ENCODE measurements at regions not wholly inside any gene's neighbourhood (a gene's known extent, or its start where the extent isn't known, plus 50 kb on each side); places are given as distances from the start of the nearest gene placed in this dataset.
"Not testable (repeated sequence)": the region's sequence is repeated elsewhere in the genome, so short reads cannot be mapped to it uniquely, and the experiment has no call there.

GRCh38 chrX:4547213-4547836 lies 833.9 kb upstream of the PRKX start:
- DNase-seq (ENCODE audit: low read depth) = peak; percentile 5

DNA sequence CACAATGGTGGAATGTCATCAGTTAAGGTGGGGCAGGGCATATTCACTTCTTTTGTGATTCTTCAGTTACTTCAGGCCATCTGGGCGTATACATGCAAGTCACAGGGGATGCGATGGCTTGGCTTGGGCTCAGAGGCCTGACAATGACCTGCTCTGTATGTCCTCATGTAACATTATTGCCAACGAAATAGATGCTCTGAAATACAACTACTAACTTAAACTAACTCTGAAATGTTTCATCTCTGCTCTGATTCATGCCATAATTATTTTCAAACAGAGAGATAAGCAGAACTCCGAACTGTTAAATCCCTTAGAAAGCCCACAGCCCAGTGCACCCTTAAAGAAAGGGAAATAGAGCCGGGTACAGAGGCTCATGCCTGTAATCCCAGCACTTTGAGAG lies 832.7 kb upstream of the PRKX start:
- not testable (repeated sequence) for DNase-seq (ENCODE audit: low read depth)

DNA sequence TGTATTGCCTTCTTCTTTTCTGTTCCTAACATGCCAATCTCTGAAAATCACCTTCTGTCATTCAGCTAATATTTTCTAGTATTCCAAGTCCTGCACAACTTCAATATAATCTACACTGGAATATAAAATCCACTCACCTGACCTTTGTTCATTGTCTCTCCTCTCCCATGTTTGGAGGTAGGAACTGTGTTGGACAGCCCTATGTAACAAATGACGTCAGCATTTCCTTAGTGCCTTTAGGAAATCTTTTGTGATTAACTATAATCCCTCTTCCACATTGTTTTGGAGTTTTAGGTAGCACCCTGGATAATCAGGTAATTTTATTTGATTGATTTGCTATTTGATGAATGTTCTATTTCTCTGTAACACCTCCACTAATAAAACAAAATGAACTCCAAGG lies 814.8 kb upstream of the PRKX start:
- DNase-seq (ENCODE audit: low read depth) = no peak

GRCh38 chrX:4485912-4486311 lies 772.5 kb upstream of the PRKX start:
- no peak for DNase-seq (ENCODE audit: low read depth)

DNA sequence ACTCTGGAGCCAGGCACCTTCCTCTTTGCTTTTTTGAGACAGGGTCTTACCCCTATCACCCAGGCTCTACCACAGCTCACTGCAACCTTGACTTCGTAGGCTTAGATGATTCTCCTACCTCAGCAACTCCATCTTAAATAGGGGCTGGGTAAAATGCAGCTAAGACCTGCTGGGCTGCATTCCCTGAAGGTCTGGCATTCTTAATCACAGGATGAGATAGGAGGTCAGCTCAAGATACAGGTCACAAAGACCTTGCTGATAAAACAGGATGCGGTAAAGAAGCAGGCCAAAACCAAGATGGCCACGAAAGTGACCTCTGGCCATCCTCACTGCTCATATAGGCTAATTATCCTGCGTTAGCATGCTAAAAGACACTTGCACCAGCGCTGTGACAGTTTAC lies 770.8 kb upstream of the PRKX start:
- DNase-seq (ENCODE audit: low read depth) = no peak

DNA sequence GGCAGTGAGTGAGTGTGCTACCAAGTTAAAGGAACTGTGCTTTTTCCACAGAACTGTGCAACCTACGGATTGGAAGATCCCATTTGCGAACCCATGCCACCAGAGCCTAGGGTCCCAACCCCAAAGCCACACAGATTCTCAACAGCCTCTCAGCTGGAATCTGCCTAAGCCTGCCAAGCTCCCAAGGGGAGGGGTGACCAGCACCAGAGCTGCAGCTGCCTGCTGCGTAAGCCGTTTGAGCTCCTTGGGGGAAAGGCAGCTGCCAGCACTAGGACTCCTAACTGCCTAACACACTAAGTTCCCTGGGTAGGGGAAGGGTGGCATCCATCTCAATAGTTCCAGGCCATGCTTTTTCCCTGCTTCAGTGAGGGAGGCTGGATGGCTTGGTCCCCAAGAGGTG lies 738.1 kb upstream of the PRKX start:
- DNase-seq (ENCODE audit: low read depth) = no peak

DNA sequence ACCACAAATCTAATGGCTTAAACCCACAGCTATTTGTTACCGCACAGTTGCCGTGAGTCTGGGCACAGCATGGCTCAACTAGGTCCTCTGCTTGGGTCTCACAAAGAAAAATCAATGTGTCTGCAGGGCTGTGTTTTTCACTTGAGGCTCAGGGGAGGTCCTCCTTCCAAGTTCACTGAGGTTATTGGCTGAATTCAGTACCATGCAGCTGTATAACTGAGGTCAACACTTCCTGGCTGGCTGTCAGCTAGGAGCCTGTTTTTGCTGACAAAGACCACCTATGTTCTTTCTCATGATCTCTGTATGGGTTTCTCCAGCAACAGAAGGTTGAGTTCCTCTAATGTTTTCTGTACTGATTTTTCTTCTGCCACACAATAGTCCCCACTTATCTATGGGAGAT lies 736.7 kb upstream of the PRKX start:
- DNase-seq (ENCODE audit: low read depth) = no peak

- DNase-seq (ENCODE audit: low read depth) = no peak
These were observed 722.5 kb upstream of the PRKX start for GRCh38 chrX:4435905-4436304.

- no peak for DNase-seq (ENCODE audit: low read depth)
These were observed 684.0 kb upstream of the PRKX start for GRCh38 chrX:4397471-4397870.

DNA sequence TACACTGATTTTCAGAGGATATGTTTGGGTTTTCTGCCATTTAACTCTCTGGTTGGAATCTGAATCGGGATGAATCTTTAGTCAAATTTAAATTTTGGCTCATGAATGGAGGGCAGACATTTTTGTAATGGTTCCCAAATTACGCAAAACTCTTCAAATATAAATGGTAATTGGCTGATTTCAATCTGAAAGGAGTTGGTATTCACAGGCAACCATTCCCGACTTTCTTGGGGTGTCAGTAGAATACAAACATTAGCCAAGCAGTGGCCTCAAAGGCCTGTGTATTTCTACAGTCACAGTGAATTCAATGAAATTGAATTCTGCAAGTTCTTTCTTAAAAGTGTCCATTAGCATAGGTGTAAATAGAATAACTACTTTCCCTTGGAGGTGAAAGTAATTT lies 668.8 kb upstream of the PRKX start:
- DNase-seq (ENCODE audit: low read depth) = no peak

DNA sequence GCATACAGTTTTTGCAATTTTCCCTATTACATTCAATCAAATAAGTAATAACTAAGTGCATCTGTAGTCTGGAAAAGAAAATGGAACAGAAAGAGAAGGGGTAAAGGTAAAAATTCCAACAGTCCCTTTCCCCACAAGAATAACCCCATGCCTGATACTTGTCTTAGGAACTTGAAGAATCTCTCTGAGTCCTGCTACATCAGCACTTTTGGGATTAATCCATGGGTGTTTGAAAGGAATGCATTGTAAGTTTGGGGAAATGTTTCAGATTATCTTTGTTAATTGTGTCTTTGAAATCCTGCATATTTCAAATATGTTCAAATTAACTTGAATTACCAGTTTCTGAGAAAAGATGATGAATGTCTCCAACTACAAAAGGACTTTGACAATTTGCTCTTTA lies 667.3 kb upstream of the PRKX start:
- no peak for DNase-seq (ENCODE audit: low read depth)

DNA sequence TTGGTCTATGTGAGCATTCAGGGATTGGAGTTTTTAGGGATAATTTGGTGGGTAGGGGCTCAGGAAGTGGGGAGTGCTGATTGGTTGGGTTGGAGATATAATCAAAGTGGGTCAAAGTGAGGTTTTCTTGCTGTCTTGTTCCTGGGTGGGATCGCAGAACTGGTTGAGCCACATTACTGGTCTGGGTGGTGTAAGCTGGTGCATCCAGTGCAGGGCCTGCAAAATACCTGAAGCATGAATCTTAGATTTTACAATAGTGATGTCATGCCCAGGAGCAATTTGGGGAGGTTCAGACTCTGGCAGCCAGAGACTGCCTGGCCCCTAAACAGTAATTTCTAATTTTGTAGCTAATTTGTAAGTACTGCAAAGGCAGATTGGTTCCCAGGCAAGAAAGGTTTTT lies 665.6 kb upstream of the PRKX start:
- no peak for DNase-seq (ENCODE audit: low read depth)

DNA sequence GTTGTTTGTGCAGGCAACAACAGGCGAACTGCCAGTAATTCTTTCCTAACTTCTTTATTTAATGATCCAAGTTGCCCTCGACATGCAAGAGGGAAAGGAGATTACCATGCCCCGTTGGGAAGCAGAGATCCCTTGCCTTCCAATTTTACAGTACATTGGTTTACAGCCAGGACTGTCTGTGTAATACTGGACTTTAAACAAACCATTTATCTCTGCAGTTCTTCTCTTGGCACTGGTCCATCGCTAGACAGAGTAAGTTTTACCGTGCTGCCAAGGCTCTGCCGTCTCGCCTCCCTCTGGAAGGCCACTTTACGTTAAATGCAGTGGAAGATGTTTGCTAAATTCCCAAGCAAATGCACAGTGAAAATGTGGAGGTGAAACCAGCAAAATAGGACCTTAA lies 660.3 kb upstream of the PRKX start:
- no peak for DNase-seq (ENCODE audit: low read depth)

DNA sequence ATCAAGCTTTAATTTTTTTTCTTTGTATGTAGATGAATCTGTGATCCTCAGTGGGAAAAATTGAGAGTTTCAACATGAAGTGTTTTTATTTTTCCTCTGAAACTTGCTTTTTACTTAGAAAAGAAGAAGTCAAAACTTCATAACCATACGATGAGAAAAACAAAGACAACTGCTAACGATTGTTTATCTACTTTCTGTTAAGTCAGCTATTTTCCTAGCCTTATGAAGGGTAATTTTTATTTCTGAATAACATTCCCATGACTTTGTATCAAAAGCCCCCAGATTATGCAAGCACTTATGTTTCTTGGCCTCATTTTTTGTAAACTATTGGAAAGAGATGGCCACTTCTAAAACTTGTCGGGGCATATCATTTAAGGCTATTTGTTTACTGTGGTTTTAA lies 645.1 kb upstream of the PRKX start:
- DNase-seq (ENCODE audit: low read depth) = no peak

GRCh38 chrX:4322916-4323315 lies 609.5 kb upstream of the PRKX start:
- no peak for DNase-seq (ENCODE audit: low read depth)

- DNase-seq (ENCODE audit: low read depth) = no peak
These were observed 607.0 kb upstream of the PRKX start for GRCh38 chrX:4320436-4320947.

- no peak for DNase-seq (ENCODE audit: low read depth)
These were observed 602.4 kb upstream of the PRKX start for GRCh38 chrX:4315891-4316290.

DNA sequence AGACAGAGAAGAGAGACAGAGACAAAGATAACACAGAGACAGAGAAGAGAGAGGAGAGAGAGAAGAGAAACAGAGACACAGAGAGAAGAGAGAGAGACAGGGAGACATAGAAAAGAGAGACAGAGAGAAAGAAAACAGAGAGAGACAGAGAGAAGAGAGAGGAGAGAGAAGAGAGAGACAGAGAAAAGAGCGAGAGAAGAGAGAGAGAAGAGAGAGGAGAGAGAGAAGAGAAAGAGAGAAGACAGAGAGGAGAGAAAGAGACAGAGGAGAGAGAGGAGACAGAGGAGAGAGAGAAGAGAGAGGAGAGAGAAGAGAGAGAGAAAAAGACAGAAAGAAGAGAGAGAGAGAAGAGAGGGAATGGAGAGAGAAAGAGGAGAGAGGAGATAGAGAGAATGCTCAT lies 601.1 kb upstream of the PRKX start:
- no peak for DNase-seq (ENCODE audit: low read depth)

GRCh38 chrX:4277122-4277521 lies 563.7 kb upstream of the PRKX start:
- DNase-seq (ENCODE audit: low read depth) = no peak

DNA sequence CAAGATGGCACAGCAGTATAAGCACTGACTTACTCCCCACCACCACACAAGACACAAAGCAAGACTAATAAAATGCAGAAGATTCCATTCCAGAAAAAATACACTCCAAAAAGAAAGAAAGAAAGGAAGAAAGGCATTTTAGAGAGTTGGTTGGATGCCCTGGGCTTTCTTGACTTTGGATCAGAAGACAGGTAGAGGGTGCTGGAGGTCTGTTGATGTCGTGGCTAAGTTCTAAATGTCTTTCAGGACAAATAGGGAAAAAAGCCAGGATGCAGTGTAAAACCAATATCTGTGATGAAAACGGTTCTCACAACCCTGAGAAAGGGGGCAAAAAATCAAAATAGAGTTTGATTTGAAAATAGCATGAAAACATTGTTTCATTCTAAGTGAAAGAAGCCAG lies 555.2 kb upstream of the PRKX start:
- DNase-seq (ENCODE audit: low read depth) = no peak

DNA sequence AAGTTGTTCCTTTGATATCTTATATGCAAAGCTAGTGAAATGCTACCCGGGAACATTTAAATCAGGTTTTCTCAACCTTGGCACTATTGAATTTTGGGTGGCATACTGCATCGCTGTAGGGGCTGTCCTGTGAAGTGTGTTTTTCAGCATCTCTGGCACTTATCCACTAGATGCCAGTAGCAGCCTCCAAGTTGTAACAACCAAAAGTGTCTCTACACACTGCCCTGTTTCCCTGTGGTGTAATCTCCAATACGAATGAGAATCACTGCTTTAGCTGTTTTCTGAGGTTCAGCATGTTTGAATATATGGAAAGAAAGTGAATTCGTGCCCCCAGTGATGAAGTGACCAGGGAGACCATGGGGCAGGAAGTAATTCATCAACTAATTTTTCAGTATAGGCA lies 551.6 kb upstream of the PRKX start:
- no peak for DNase-seq (ENCODE audit: low read depth)

GRCh38 chrX:4263030-4263803 lies 549.8 kb upstream of the PRKX start:
- DNase-seq (ENCODE audit: low read depth) = no peak

DNA sequence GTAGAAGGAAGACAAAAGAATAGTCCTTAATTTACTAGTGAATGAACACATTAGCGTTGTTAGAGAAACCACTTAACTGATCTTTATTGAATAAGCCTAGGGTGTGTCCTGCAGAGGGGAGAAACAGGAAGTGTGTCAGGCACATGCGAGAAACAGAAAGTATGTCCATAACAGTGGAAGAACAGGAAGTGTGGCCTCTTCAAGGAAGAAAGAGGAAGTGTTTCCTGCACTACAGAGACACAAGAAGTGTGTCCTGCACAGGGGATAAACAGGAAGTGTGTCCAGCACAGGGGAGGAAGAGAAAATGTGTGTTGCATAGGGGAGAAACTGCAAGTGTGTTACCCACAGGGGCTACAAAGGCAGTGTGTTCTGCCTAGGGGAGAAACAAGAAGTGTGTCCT lies 539.6 kb upstream of the PRKX start:
- DNase-seq (ENCODE audit: low read depth) = no peak

DNA sequence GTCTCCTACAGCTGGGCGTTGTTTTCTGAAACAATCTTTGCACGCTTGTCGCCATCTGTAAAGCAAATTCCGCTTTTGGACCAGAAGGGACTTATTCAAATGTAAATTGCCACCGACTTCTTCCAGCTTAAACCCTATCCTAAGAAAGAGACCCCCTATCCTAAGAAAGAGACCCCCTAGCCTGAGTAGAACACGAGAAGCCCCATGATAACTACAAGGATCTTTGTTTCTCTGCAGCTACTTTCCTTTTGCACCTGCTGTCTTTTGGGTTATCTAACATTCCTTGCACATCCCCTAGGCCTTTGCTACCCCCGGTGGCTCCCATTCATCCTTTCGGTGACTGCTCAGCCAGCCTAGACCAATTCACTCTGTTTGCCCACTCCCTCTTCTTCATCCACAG lies 536.0 kb upstream of the PRKX start:
- no peak for DNase-seq (ENCODE audit: low read depth)

Measured in ELR (cell line).